ENCODE measurements at regions not wholly inside any gene's neighbourhood (a gene's known extent, or its start where the extent isn't known, plus 50 kb on each side); places are given as distances from the start of the nearest gene placed in this dataset.

DNA sequence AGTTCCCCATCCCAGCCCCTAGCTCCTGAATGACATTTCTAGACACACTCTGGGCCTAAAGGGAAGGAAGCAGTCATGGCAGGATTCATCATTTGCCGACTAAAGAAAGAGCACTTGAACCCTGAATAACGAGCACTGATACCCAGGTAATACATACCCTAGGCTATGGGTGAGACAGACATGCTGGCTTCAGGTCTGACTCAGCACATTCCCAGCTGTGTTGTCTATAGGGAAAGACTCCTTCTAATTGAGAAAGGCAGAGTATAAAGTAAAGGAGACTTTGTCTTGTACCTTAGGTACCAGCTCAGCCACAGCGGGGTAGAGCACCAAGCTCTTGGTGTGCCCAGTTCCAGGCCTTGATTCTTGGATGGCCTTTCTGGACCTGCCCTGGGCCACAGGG lies 870.5 kb downstream of the PDCD6IP start:
- TF ChIP-seq, protein P1, sequence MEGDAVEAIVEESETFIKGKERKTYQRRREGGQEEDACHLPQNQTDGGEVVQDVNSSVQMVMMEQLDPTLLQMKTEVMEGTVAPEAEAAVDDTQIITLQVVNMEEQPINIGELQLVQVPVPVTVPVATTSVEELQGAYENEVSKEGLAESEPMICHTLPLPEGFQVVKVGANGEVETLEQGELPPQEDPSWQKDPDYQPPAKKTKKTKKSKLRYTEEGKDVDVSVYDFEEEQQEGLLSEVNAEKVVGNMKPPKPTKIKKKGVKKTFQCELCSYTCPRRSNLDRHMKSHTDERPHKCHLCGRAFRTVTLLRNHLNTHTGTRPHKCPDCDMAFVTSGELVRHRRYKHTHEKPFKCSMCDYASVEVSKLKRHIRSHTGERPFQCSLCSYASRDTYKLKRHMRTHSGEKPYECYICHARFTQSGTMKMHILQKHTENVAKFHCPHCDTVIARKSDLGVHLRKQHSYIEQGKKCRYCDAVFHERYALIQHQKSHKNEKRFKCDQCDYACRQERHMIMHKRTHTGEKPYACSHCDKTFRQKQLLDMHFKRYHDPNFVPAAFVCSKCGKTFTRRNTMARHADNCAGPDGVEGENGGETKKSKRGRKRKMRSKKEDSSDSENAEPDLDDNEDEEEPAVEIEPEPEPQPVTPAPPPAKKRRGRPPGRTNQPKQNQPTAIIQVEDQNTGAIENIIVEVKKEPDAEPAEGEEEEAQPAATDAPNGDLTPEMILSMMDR (IDR thresholded peaks at IDR 0.05): no peak
- no peak for TF ChIP-seq EP300 (IDR thresholded peaks at IDR 0.05)
- TF ChIP-seq POLR2A (IDR thresholded peaks at IDR 0.05): no peak

Data from sigmoid colon (tissue), 4 donors.